Testis (tissue), 2 donors: ENCODE measurements at regions not wholly inside any gene's neighbourhood (a gene's known extent, or its start where the extent isn't known, plus 50 kb on each side); places are given as distances from the start of the nearest gene placed in this dataset.

Experiments
- CTCF ChIP-seq, 3 experiments: fragments of 450-650 bp in 2 of 3; fragments of 200-600 bp in 1 of 3; sonication (generic) in 1 of 3; IDR thresholded peaks; one replicate each; pipeline ENCODE4 v1.5.1; 2016 to 2019; ENCODE audit warnings: antibody characterized with exemption in 3 of 3, mild to moderate bottlenecking in 2 of 3, moderate library complexity in 1 of 3
- POLR2A ChIP-seq: fragments of 450-650 bp; IDR thresholded peaks from one replicate; pipeline ENCODE4 v1.6.1; 2017; ENCODE audit warnings: antibody characterized with exemption, mild to moderate bottlenecking, moderate library complexity

GRCh38 chr13:89343165-89343564 lies 1672.0 kb downstream of the SLITRK5 start:
- TF ChIP-seq CTCF (IDR thresholded peaks at IDR 0.05) = no peak
- TF ChIP-seq POLR2A = no peak
